Activated naive CD4-positive, alpha-beta T cell treated with anti-CD3 and anti-CD28 coated beads for 36 hours (primary cell): ENCODE measurements at regions not wholly inside any gene's neighbourhood (a gene's known extent, or its start where the extent isn't known, plus 50 kb on each side); places are given as distances from the start of the nearest gene placed in this dataset.
"Not testable (repeated sequence)": the region's sequence is repeated elsewhere in the genome, so short reads cannot be mapped to it uniquely, and the experiment has no call there.

Experiments used
- CTCF ChIA-PET: fragments of 350-600 bp; sonication (Branson Sonifier 250); formaldehyde crosslinking; loops from one replicate; lab custom pipeline; 2021; ENCODE audit warnings: antibody characterized with exemption; lab: Charles Lee
- DNase-seq: peaks from one replicate; pipeline ENCODE4 v3.0.0-alpha.2; 2020
- H3K27ac Mint-ChIP-seq: one replicate; pipeline ENCODE4 v1.8.0; 2021; ENCODE audit warnings: mild to moderate bottlenecking, mixed read lengths
- H3K27me3 Mint-ChIP-seq: one replicate; pipeline ENCODE4 v1.8.0; 2021; ENCODE audit warnings: low read depth, mixed read lengths
- H3K36me3 Mint-ChIP-seq: one replicate; pipeline ENCODE4 v1.8.0; 2021; ENCODE audit warnings: low read depth, mixed read lengths
- H3K4me1 Mint-ChIP-seq: one replicate; pipeline ENCODE4 v1.8.0; 2021; ENCODE audit warnings: low read depth, mixed read lengths
- H3K4me3 Mint-ChIP-seq: one replicate; pipeline ENCODE4 v1.8.0; 2021; ENCODE audit warnings: mild to moderate bottlenecking, moderate library complexity, mixed read lengths
- H3K9me3 Mint-ChIP-seq: one replicate; pipeline ENCODE4 v1.8.0; 2021; ENCODE audit warnings: mixed read lengths
- intact Hi-C: fragments of 100-400 bp; cut with micrococcal nuclease; formaldehyde crosslinking; loops from one replicate; pipeline ENCODE4 v1.15.1; 2023

- H3K27ac Mint-ChIP-seq, DNase-seq, H3K9me3 Mint-ChIP-seq, intact Hi-C loops, H3K4me3 Mint-ChIP-seq, H3K36me3 Mint-ChIP-seq, H3K4me1 Mint-ChIP-seq, CTCF ChIA-PET, H3K27me3 Mint-ChIP-seq: not testable (repeated sequence)
Measured at GRCh38 chr2:184198791-184199190, 399.5 kb upstream of the ZNF804A start.

DNA sequence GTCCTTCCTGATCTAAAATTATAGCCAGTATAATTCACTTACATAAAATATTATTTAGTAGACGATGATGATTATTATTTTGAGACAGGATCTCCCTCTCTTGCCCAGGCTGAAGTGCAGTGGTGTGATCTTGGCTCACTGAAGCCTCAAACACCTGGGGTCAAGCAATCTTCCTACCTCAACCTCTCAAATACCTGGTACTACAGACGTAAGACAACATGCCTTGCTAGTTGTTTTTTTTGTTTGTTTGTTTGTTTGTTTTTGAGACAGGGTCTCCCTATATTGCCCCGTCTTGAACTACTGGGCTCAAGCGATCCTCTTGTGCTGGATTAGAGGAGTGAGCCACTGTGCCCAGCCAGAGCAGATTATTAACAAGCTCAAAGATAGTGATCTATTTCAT, 399.1 kb upstream of the ZNF804A start:
- Mint-ChIP-seq H3K27ac (no peak overlapping the region), H3K4me3 (no peak overlapping the region), H3K9me3 (no peaks in the 10 kb centered on the region), H3K36me3 (no peaks in the 10 kb centered on the region), H3K27me3 (no peaks in the 10 kb centered on the region), H3K4me1 (no peaks in the 10 kb centered on the region)
- intact Hi-C loops: no loop called here
- CTCF ChIA-PET: no interaction called here
- DNase-seq: no peak

- Mint-ChIP-seq H3K4me1 (no peaks in the 10 kb centered on the region), H3K4me3 (no peak overlapping the region), H3K36me3 (no peaks in the 10 kb centered on the region), H3K27ac (no peak overlapping the region), H3K9me3 (peaks cover 2% of the 10 kb centered on the region), H3K27me3 (no peaks in the 10 kb centered on the region)
- CTCF ChIA-PET: no interaction called here
- no peak for DNase-seq
- intact Hi-C loops: no loop called here
Measured at GRCh38 chr2:184201246-184201645, 397.1 kb upstream of the ZNF804A start.

DNA sequence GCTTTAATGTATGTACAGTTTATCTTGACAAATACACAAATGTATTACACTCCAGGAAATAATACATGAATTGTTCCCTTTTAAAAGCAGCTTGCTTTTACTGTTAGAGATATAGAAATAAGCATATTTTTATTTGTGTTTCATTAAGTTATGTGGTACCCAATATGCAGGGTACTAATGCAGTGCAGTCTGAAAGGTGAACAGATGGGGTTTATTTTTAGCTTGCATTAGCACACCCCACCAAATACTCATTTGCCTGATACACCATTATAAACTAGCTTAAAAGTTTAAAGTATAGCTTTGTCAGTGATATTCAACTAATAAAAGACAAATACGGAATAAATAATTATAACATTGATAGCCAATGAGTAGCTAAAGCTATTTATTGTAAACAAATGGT, 394.7 kb upstream of the ZNF804A start:
- Mint-ChIP-seq H3K36me3 (no peaks in the 10 kb centered on the region), H3K4me3 (no peak overlapping the region), H3K27ac (no peak overlapping the region), H3K9me3 (peaks cover 2% of the 10 kb centered on the region), H3K4me1 (no peaks in the 10 kb centered on the region), H3K27me3 (no peaks in the 10 kb centered on the region)
- no peak for DNase-seq
- intact Hi-C loops: no loop called here
- CTCF ChIA-PET: no interaction called here

- no peak for DNase-seq
- intact Hi-C loops: no loop called here
- no peak overlapping the region for H3K27ac Mint-ChIP-seq
- H3K27me3 Mint-ChIP-seq: no peaks in the 10 kb centered on the region
- no peaks in the 10 kb centered on the region for H3K36me3 Mint-ChIP-seq
- CTCF ChIA-PET: no interaction called here
- no peak overlapping the region for H3K4me3 Mint-ChIP-seq
- H3K4me1 Mint-ChIP-seq: no peaks in the 10 kb centered on the region
- peaks cover 3% of the 10 kb centered on the region for H3K9me3 Mint-ChIP-seq
Measured at GRCh38 chr2:184205048-184205596, 393.2 kb upstream of the ZNF804A start.

DNA sequence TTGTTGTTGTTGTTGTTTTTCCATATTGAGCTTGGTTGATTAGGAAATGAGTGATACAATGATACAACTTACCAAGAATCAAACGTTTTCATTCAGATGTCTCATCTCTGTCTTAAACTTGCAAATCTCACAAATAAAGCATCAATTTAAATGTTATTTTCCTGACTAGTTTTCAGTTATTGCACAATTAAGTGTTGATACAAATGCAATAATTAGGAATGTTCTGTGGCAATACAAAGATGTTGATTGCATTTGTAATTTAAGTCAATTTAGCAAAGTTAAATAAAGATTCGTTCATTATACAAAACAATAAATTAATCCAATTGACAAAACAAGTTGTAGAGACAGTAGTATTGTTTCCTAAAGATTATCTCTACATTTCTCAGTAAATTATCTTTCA, 392.3 kb upstream of the ZNF804A start:
- Mint-ChIP-seq H3K4me3 (no peak overlapping the region), H3K27me3 (no peaks in the 10 kb centered on the region), H3K4me1 (no peaks in the 10 kb centered on the region)

GRCh38 chr2:184210329-184210728, 388.0 kb upstream of the ZNF804A start:
- CTCF ChIA-PET: interaction anchor here (0.6 kb wide), 1 partner anchor 8 kb away, joined by 3 read pairs; no protein-coding TSS in a partner anchor
- Mint-ChIP-seq H3K36me3 (no peaks in the 10 kb centered on the region), H3K9me3 (peaks cover 9% of the 10 kb centered on the region), H3K4me1 (no peaks in the 10 kb centered on the region), H3K27ac (no peak overlapping the region), H3K27me3 (no peaks in the 10 kb centered on the region), H3K4me3 (no peak overlapping the region)
- intact Hi-C loops: no loop called here
- DNase-seq: no peak

More for the DNA sequence above, 392.3 kb upstream of the ZNF804A start:
- DNase-seq: no peak
- CTCF ChIA-PET: no interaction called here
- Mint-ChIP-seq H3K9me3 (peaks cover 3% of the 10 kb centered on the region), H3K27ac (no peak overlapping the region), H3K36me3 (no peaks in the 10 kb centered on the region)
- intact Hi-C loops: no loop called here

DNA sequence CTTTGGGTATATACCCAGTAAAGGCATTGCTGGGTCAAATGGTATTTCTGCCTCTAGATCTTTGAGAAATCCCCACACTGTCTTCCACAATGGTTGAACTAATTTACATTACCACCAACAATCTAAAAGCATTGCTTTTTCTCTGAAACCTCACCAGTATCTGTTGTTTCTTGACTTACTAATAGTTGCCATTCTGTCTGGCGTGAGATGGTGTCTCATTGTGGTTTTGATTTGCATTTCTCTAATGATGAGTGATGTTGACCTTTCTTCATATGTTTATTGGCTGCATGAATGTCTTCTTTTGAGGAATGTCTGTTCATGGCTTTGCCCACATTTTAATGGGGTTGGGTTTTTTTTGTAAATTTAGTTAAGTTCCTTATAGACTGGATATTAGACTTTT, 382.6 kb upstream of the ZNF804A start:
- no peaks in the 10 kb centered on the region for H3K36me3 Mint-ChIP-seq
- no peaks in the 10 kb centered on the region for H3K27me3 Mint-ChIP-seq
- no peak overlapping the region for H3K27ac Mint-ChIP-seq
- intact Hi-C loops: no loop called here
- H3K9me3 Mint-ChIP-seq: peaks cover 17% of the 10 kb centered on the region
- H3K4me1 Mint-ChIP-seq: no peaks in the 10 kb centered on the region
- CTCF ChIA-PET: no interaction called here
- no peak for DNase-seq
- no peak overlapping the region for H3K4me3 Mint-ChIP-seq

GRCh38 chr2:184256611-184257010, 341.7 kb upstream of the ZNF804A start:
- H3K9me3 Mint-ChIP-seq: peaks cover 2% of the 10 kb centered on the region
- H3K4me1 Mint-ChIP-seq: no peaks in the 10 kb centered on the region

DNA sequence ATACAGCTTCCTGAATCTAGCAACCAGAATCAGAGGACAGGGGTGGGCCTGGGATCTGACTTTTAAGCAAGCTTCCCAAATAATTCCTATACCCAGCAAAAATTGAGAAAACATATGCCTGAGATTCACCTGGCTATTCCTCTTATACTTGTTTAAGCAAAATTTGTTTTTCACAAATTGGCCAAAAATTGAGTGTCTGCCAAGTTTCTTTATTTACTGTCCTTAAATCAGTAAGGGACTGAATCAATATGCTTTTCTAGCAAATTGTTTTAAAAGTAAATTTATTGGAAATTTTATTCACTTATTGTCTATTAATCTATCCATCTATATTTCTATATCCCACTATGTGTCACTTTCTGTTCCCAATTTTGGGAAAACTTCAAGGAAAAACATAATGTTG, 337.0 kb upstream of the ZNF804A start:
- no peak overlapping the region for H3K27ac Mint-ChIP-seq
- no peaks in the 10 kb centered on the region for H3K27me3 Mint-ChIP-seq
- CTCF ChIA-PET: no interaction called here
- no peak overlapping the region for H3K4me3 Mint-ChIP-seq
- peaks cover 2% of the 10 kb centered on the region for H3K9me3 Mint-ChIP-seq
- no peak for DNase-seq
- no peaks in the 10 kb centered on the region for H3K36me3 Mint-ChIP-seq
- intact Hi-C loops: no loop called here
- no peaks in the 10 kb centered on the region for H3K4me1 Mint-ChIP-seq

More at GRCh38 chr2:184256611-184257010, 341.7 kb upstream of the ZNF804A start:
- no peak for DNase-seq
- Mint-ChIP-seq H3K27me3 (no peaks in the 10 kb centered on the region), H3K36me3 (no peaks in the 10 kb centered on the region), H3K4me3 (no peak overlapping the region), H3K27ac (no peak overlapping the region)
- intact Hi-C loops: no loop called here
- CTCF ChIA-PET: no interaction called here

GRCh38 chr2:184261818-184262217, 336.5 kb upstream of the ZNF804A start:
- H3K27ac Mint-ChIP-seq: no peak overlapping the region
- peaks cover 2% of the 10 kb centered on the region for H3K9me3 Mint-ChIP-seq
- no peaks in the 10 kb centered on the region for H3K27me3 Mint-ChIP-seq
- no peaks in the 10 kb centered on the region for H3K4me1 Mint-ChIP-seq
- CTCF ChIA-PET: no interaction called here
- H3K36me3 Mint-ChIP-seq: no peaks in the 10 kb centered on the region
- intact Hi-C loops: no loop called here
- H3K4me3 Mint-ChIP-seq: no peak overlapping the region
- DNase-seq: no peak

DNA sequence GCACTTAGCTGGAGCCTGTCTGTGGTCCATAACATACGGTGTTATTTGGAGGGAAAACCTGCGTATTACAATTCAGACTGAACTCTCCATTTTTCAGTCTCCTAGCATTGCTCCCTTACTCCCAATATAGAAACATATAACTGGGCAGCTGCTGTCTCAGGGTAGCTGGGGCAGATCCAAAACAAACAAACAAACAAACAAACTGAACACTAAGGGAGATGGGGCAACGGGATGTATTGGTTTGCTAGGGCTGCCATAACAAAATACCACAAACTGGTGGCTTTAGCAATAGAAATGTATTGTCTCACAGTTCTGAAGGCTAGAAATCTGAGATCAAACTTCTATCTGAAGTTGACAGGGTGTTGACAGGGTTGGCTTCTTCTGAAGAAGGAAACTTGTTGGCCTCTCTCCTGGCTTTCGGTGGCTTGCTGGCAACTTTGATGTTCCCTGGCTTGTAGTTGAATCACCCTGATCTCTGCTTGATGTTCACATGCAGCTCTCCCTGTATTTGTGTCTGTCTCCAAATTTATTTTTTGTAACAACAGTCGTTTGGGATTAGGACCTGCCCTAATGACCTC, 329.3 kb upstream of the ZNF804A start:
- no peak for DNase-seq
- Mint-ChIP-seq H3K9me3 (peaks cover 2% of the 10 kb centered on the region), H3K27ac (no peak overlapping the region), H3K4me3 (no peak overlapping the region), H3K36me3 (no peaks in the 10 kb centered on the region), H3K27me3 (no peaks in the 10 kb centered on the region), H3K4me1 (no peaks in the 10 kb centered on the region)
- CTCF ChIA-PET: no interaction called here
- intact Hi-C loops: no loop called here

DNA sequence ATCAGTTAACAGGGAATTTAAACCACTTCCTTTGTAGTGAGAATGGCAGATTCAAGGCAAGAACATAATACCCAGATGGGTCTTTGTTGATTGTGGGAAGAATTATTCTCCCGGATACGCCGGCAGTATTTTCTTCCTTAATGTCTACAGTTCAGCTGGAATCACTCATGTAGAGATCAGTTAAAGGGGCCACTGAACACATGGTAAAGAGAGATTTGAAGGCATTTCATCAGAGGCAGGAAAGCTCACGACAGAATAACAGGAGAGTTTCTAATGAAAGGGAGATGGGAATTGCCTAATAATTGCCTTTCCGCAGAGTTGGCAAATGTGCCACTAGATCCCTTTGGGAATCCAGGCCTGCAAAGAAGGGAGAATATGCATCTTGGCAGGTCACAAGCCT, 327.7 kb upstream of the ZNF804A start:
- intact Hi-C loops: no loop called here
- H3K36me3 Mint-ChIP-seq: no peaks in the 10 kb centered on the region
- H3K4me1 Mint-ChIP-seq: no peaks in the 10 kb centered on the region
- peaks cover 5% of the 10 kb centered on the region for H3K9me3 Mint-ChIP-seq
- no peak for DNase-seq
- CTCF ChIA-PET: no interaction called here
- no peaks in the 10 kb centered on the region for H3K27me3 Mint-ChIP-seq
- no peak overlapping the region for H3K4me3 Mint-ChIP-seq
- H3K27ac Mint-ChIP-seq: no peak overlapping the region
